Activated naive CD4-positive, alpha-beta T cell treated with anti-CD3 and anti-CD28 coated beads, Interleukin-2, amount 10 ng/mL, durations not matched to agents 7 days and 5 days (primary cell): ENCODE measurements at regions not wholly inside any gene's neighbourhood (a gene's known extent, or its start where the extent isn't known, plus 50 kb on each side); places are given as distances from the start of the nearest gene placed in this dataset.

Experiments used
- CTCF ChIA-PET: fragments of 350-600 bp; sonication (Branson Sonifier 250); formaldehyde crosslinking; loops from one replicate; lab custom pipeline; 2021; ENCODE audit warnings: antibody characterized with exemption; lab: Charles Lee
- DNase-seq: peaks from one replicate; pipeline ENCODE4 v3.0.0-alpha.2; 2020
- H3K27ac Mint-ChIP-seq: one replicate; pipeline ENCODE4 v1.8.0; 2021; ENCODE audit warnings: mild to moderate bottlenecking, moderate library complexity, mixed read lengths
- H3K27me3 Mint-ChIP-seq: one replicate; pipeline ENCODE4 v1.8.0; 2021; ENCODE audit warnings: mild to moderate bottlenecking, mixed read lengths
- H3K36me3 Mint-ChIP-seq: one replicate; pipeline ENCODE4 v1.8.0; 2021; ENCODE audit warnings: mixed read lengths
- H3K4me1 Mint-ChIP-seq: one replicate; pipeline ENCODE4 v1.8.0; 2021; ENCODE audit warnings: mixed read lengths
- H3K4me3 Mint-ChIP-seq: one replicate; pipeline ENCODE4 v1.8.0; 2021; ENCODE audit warnings: mild to moderate bottlenecking, moderate library complexity, mixed read lengths
- H3K9me3 Mint-ChIP-seq: one replicate; pipeline ENCODE4 v1.8.0; 2021; ENCODE audit warnings: mixed read lengths

GRCh38 chr12:116642106-116642505 is 82.9 kb downstream of the MAP1LC3B2 start:
- H3K9me3 Mint-ChIP-seq: peaks cover 8% of the 10 kb centered on the region
- H3K27ac Mint-ChIP-seq: no peak overlapping the region
- CTCF ChIA-PET: no interaction called here
- no peak for DNase-seq
- H3K4me1 Mint-ChIP-seq: no peaks in the 10 kb centered on the region
- peaks cover 4% of the 10 kb centered on the region for H3K27me3 Mint-ChIP-seq
- H3K36me3 Mint-ChIP-seq: no peaks in the 10 kb centered on the region
- no peak overlapping the region for H3K4me3 Mint-ChIP-seq

GRCh38 chr12:116640281-116640680 is 81.1 kb downstream of the MAP1LC3B2 start:
- Mint-ChIP-seq H3K4me1 (no peaks in the 10 kb centered on the region), H3K9me3 (peaks cover 8% of the 10 kb centered on the region), H3K4me3 (no peak overlapping the region), H3K36me3 (no peaks in the 10 kb centered on the region), H3K27me3 (peaks cover 15% of the 10 kb centered on the region), H3K27ac (no peak overlapping the region)
- CTCF ChIA-PET: no interaction called here
- DNase-seq: no peak

GRCh38 chr12:116639765-116640164 is 80.6 kb downstream of the MAP1LC3B2 start:
- no peak for DNase-seq
- Mint-ChIP-seq H3K4me3 (no peak overlapping the region), H3K4me1 (no peaks in the 10 kb centered on the region), H3K27me3 (peaks cover 18% of the 10 kb centered on the region), H3K27ac (no peak overlapping the region), H3K36me3 (no peaks in the 10 kb centered on the region), H3K9me3 (peaks cover 8% of the 10 kb centered on the region)
- CTCF ChIA-PET: no interaction called here

DNA sequence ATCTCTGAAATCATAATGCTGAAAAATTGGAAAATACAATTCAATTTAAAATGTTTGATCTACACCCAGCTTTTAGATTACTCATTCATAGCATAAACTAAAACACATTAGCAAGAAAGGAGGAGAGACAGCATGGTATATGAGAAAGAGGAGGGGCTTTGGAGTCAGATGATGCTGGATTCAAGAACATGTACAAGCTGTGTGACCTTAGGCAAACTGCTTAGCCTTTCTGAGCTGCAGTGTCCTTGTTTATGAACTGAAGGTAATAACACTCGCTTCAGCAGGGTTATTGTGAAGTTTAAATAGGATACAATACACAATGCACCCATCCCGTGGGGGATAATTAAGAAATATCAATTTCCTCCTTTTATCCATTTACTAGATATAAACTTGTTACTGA is 79.2 kb downstream of the MAP1LC3B2 start:
- H3K27me3 Mint-ChIP-seq: peaks cover 29% of the 10 kb centered on the region
- no peak for DNase-seq
- H3K36me3 Mint-ChIP-seq: no peaks in the 10 kb centered on the region
- H3K27ac Mint-ChIP-seq: no peak overlapping the region
- H3K4me3 Mint-ChIP-seq: no peak overlapping the region
- peaks cover 2% of the 10 kb centered on the region for H3K9me3 Mint-ChIP-seq
- H3K4me1 Mint-ChIP-seq: no peaks in the 10 kb centered on the region
- CTCF ChIA-PET: no interaction called here

GRCh38 chr12:116637589-116638150 is 78.5 kb downstream of the MAP1LC3B2 start:
- peaks cover 36% of the 10 kb centered on the region for H3K27me3 Mint-ChIP-seq
- peaks cover 2% of the 10 kb centered on the region for H3K9me3 Mint-ChIP-seq
- H3K4me3 Mint-ChIP-seq: no peak overlapping the region
- no peaks in the 10 kb centered on the region for H3K4me1 Mint-ChIP-seq
- no peaks in the 10 kb centered on the region for H3K36me3 Mint-ChIP-seq
- DNase-seq: no peak
- H3K27ac Mint-ChIP-seq: no peak overlapping the region
- CTCF ChIA-PET: no interaction called here

GRCh38 chr12:116636608-116637519 is 77.7 kb downstream of the MAP1LC3B2 start:
- no peaks in the 10 kb centered on the region for H3K9me3 Mint-ChIP-seq
- H3K4me1 Mint-ChIP-seq: no peaks in the 10 kb centered on the region
- CTCF ChIA-PET: no interaction called here
- no peak for DNase-seq
- no peak overlapping the region for H3K4me3 Mint-ChIP-seq
- no peaks in the 10 kb centered on the region for H3K36me3 Mint-ChIP-seq
- no peak overlapping the region for H3K27ac Mint-ChIP-seq
- peaks cover 42% of the 10 kb centered on the region for H3K27me3 Mint-ChIP-seq

DNA sequence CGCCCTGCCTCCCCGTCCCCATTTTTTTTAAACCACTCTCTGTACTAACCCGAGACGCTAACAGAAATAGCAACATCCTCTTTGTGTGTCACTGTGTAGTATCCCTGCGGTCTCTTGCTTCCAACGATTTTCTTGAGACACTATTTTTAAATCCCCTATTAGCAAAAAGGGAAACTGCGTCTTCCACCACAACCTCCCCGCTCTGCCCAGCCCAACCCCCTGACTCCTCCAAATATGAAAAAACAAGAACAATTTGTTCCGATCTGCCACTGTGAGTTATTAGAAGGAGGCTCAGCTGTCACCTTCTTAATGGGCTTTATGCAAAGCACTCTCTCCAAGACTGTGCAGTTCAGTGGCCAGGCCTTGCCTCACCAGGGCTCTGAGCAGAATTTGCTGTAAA is 76.3 kb downstream of the MAP1LC3B2 start:
- CTCF ChIA-PET: no interaction called here
- DNase-seq: no peak
- H3K4me1 Mint-ChIP-seq: no peaks in the 10 kb centered on the region
- peaks cover 50% of the 10 kb centered on the region for H3K27me3 Mint-ChIP-seq
- H3K36me3 Mint-ChIP-seq: no peaks in the 10 kb centered on the region
- no peak overlapping the region for H3K27ac Mint-ChIP-seq
- H3K9me3 Mint-ChIP-seq: no peaks in the 10 kb centered on the region
- H3K4me3 Mint-ChIP-seq: no peak overlapping the region

DNA sequence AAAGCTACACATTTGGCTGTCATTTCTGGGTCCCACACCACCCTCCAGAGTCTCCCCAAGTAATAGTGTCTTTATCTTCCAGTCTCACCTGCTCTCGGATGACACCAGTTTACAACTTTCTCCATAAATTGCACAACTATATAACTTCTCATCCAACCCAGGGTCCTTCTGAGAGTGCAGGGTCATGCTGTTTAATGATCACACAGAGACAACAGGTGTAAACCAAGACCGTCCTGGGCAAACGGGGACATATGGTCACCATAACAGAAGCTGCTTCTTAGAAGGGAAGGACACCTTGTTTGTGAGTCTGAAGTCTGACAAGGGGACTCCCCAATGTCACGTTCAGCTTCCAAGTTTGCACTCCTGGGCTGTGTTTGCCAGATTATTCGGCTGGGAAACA is 74.3 kb downstream of the MAP1LC3B2 start:
- H3K36me3 Mint-ChIP-seq: no peaks in the 10 kb centered on the region
- H3K4me1 Mint-ChIP-seq: no peaks in the 10 kb centered on the region
- no peaks in the 10 kb centered on the region for H3K9me3 Mint-ChIP-seq
- no peak for DNase-seq
- no peak overlapping the region for H3K4me3 Mint-ChIP-seq
- peaks cover 55% of the 10 kb centered on the region for H3K27me3 Mint-ChIP-seq
- CTCF ChIA-PET: interaction anchor here (0.6 kb wide), 1 partner anchor 616 kb away, joined by 4 read pairs; no protein-coding TSS in a partner anchor
- H3K27ac Mint-ChIP-seq: no peak overlapping the region

- no peak overlapping the region for H3K4me3 Mint-ChIP-seq
- no peak for DNase-seq
- CTCF ChIA-PET: interaction anchor here (1.2 to 1.4 kb wide), 2 partner anchors 77 to 634 kb away, joined by 3 read pairs; no protein-coding TSS in a partner anchor
- no peaks in the 10 kb centered on the region for H3K9me3 Mint-ChIP-seq
- H3K4me1 Mint-ChIP-seq: no peaks in the 10 kb centered on the region
- H3K27ac Mint-ChIP-seq: no peak overlapping the region
- H3K27me3 Mint-ChIP-seq: peaks cover 58% of the 10 kb centered on the region
- no peaks in the 10 kb centered on the region for H3K36me3 Mint-ChIP-seq
Observed at GRCh38 chr12:116631619-116632018, 72.4 kb downstream of the MAP1LC3B2 start.

- Mint-ChIP-seq H3K4me1 (no peaks in the 10 kb centered on the region), H3K9me3 (no peaks in the 10 kb centered on the region), H3K27ac (no peak overlapping the region), H3K27me3 (peaks cover 52% of the 10 kb centered on the region), H3K4me3 (no peak overlapping the region), H3K36me3 (no peaks in the 10 kb centered on the region)
- CTCF ChIA-PET: interaction anchor here (1.2 to 1.4 kb wide), 2 partner anchors 78 to 633 kb away, joined by 3 read pairs; no protein-coding TSS in a partner anchor
- DNase-seq: no peak
Observed at GRCh38 chr12:116630762-116631161, 71.6 kb downstream of the MAP1LC3B2 start.

DNA sequence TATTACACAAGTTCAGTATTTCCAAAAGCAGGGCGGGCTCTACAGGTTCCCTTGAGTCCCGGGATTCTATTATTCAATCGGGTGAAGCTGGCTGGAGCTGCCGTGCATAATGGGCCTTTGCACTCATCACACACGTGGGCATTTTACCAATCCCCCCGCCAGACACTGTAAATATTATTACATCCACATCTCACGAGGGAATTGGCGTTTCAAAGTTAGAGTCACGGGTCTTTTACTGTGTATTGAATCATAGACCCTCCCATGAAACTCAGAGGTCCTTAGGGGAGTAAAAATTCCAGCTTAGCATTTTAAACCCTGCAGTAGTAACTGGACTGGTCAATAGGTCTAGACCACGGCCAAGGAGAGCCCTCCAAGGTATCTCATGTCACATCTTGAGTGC is 70.3 kb downstream of the MAP1LC3B2 start:
- CTCF ChIA-PET: no interaction called here
- H3K9me3 Mint-ChIP-seq: no peaks in the 10 kb centered on the region
- no peak overlapping the region for H3K27ac Mint-ChIP-seq
- no peaks in the 10 kb centered on the region for H3K4me1 Mint-ChIP-seq
- H3K4me3 Mint-ChIP-seq: no peak overlapping the region
- no peak for DNase-seq
- peaks cover 44% of the 10 kb centered on the region for H3K27me3 Mint-ChIP-seq
- no peaks in the 10 kb centered on the region for H3K36me3 Mint-ChIP-seq

DNA sequence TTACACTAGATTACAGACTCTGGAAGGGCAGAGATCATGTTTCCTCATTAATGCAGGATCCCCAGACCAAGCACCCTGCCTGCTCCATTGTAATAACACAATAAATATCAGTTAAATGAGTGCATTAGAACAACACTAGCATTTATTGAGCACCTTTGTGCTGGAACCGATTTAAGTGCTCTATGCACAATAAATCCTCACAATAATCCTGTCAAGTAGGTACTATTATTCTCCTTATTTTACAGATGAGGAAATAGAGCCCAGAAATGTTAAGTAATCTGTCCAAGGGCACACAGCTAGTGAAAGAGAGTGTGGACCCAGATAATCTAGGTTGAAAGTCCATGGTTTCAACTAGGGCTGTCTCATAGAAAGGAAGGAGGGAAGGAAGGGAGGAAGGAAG is 69.8 kb downstream of the MAP1LC3B2 start:
- Mint-ChIP-seq H3K36me3 (no peaks in the 10 kb centered on the region), H3K27ac (no peak overlapping the region), H3K27me3 (peaks cover 46% of the 10 kb centered on the region), H3K4me1 (no peaks in the 10 kb centered on the region), H3K4me3 (no peak overlapping the region), H3K9me3 (no peaks in the 10 kb centered on the region)
- CTCF ChIA-PET: interaction anchor here (1.0 kb wide), 1 partner anchor 19 kb away, joined by 3 read pairs; no protein-coding TSS in a partner anchor
- no peak for DNase-seq

GRCh38 chr12:116628450-116628793 is 69.2 kb downstream of the MAP1LC3B2 start:
- CTCF ChIA-PET: interaction anchor here (1.0 kb wide), 1 partner anchor 19 kb away, joined by 3 read pairs; no protein-coding TSS in a partner anchor
- Mint-ChIP-seq H3K27me3 (peaks cover 45% of the 10 kb centered on the region), H3K36me3 (no peaks in the 10 kb centered on the region), H3K27ac (no peak overlapping the region), H3K4me1 (no peaks in the 10 kb centered on the region), H3K4me3 (no peak overlapping the region), H3K9me3 (no peaks in the 10 kb centered on the region)
- no peak for DNase-seq
